Suprapubic skin (tissue), 3 donors: ENCODE measurements at regions not wholly inside any gene's neighbourhood (a gene's known extent, or its start where the extent isn't known, plus 50 kb on each side); places are given as distances from the start of the nearest gene placed in this dataset.

Source experiments
- EP300 ChIP-seq: sonication (generic); formaldehyde crosslinking; IDR thresholded peaks from one replicate; pipeline ENCODE4 v1.6.1; 2017; ENCODE audit warnings: antibody characterized with exemption
- POLR2A ChIP-seq, 2 donors: fragments of 450-650 bp; IDR thresholded peaks; one replicate each; pipeline ENCODE4 v1.6.1; 2017; ENCODE audit warnings: antibody characterized with exemption in 2 of 2, mild to moderate bottlenecking in 2 of 2, moderate library complexity in 2 of 2
- TF ChIP-seq, protein P1 (sequence below), 2 donors: fragments of 200-600 bp in 1 of 2; fragments of 450-650 bp in 1 of 2; sonication (generic) in 1 of 2; IDR thresholded peaks; one replicate each; pipeline ENCODE4 v1.5.1; 2016 to 2019; ENCODE audit warnings: antibody characterized with exemption in 2 of 2, mild to moderate bottlenecking in 1 of 2, moderate library complexity in 1 of 2

GRCh38 chr2:120634533-120634932 is 101.1 kb upstream of the GLI2 start:
- TF ChIP-seq POLR2A (IDR thresholded peaks at IDR 0.05) = no peak
- TF ChIP-seq EP300 = no peak
- TF ChIP-seq, protein P1, sequence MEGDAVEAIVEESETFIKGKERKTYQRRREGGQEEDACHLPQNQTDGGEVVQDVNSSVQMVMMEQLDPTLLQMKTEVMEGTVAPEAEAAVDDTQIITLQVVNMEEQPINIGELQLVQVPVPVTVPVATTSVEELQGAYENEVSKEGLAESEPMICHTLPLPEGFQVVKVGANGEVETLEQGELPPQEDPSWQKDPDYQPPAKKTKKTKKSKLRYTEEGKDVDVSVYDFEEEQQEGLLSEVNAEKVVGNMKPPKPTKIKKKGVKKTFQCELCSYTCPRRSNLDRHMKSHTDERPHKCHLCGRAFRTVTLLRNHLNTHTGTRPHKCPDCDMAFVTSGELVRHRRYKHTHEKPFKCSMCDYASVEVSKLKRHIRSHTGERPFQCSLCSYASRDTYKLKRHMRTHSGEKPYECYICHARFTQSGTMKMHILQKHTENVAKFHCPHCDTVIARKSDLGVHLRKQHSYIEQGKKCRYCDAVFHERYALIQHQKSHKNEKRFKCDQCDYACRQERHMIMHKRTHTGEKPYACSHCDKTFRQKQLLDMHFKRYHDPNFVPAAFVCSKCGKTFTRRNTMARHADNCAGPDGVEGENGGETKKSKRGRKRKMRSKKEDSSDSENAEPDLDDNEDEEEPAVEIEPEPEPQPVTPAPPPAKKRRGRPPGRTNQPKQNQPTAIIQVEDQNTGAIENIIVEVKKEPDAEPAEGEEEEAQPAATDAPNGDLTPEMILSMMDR (IDR thresholded peaks at IDR 0.05) = no peak
